ENCODE measurements at regions not wholly inside any gene's neighbourhood (a gene's known extent, or its start where the extent isn't known, plus 50 kb on each side); places are given as distances from the start of the nearest gene placed in this dataset.

DNA sequence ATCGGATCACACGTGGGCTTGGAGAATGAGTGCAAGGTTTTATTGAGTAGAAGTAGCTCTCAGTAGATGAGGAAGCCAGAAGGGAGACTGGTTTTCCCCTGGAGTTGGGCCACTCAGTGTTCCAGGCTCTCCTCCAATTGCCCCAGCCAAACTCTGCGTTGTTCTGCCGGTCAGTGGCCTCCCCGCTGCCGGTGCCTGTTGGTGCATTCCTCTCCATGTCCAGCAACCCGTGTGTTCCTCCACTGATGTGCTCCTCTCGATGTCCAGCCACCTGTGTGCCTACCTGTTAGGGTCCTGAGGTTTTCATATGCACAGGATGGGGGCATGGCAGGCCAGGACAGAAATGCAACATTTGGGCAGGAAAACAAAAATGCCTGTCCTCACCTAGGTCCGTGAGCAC lies 888.0 kb upstream of the PTPRD start:
- Mint-ChIP-seq H3K27me3 (no peaks in the 10 kb centered on the region), H3K4me3 (no peak overlapping the region), H3K9me3 (ENCODE audit: insufficient read depth) (no peaks in the 10 kb centered on the region), H3K4me1 (no peaks in the 10 kb centered on the region), H3K27ac (no peak overlapping the region)
- Histone ChIP-seq H3K27me3 (replicated peaks in 1 of 4; ENCODE audit: control extremely low read depth in 1 of 4, control insufficient read depth in 3 of 4, insufficient read depth in 4 of 4, low read length in 3 of 4) (no peaks in the 10 kb centered on the region), H3K9me3 (ENCODE audit: control extremely low read depth in 1 of 3, control insufficient read depth in 2 of 3, insufficient read depth in 1 of 3, low read length in 2 of 3) (peaks cover 0 to 6% (median 0%) of the 10 kb centered on the region in 3 donors), H3K27ac (ENCODE audit: low read length in 2 of 2) (no peak overlapping the region), H4K20me1 (ENCODE audit: control insufficient read depth, insufficient read depth, low read length, poor library complexity, severe bottlenecking) (no peaks in the 10 kb centered on the region), H3K4me3 (ENCODE audit: control extremely low read depth in 1 of 5, extremely low read depth in 1 of 5, insufficient read depth in 1 of 5, low read depth in 2 of 5, low read length in 4 of 5) (no peak overlapping the region), H3K4me1 (ENCODE audit: control insufficient read depth in 2 of 2, insufficient read depth in 2 of 2, low read length in 2 of 2) (no peaks in the 10 kb centered on the region), H3K79me2 (ENCODE audit: control insufficient read depth, insufficient read depth, low read length) (no peaks in the 10 kb centered on the region), H3K9ac (ENCODE audit: low read length) (no peak overlapping the region), H2AFZ (ENCODE audit: insufficient read depth, low read depth, low read length, poor library complexity, severe bottlenecking) (no peak overlapping the region), H3K36me3 (replicated peaks in 1 of 2; ENCODE audit: control extremely low read depth in 1 of 2, control insufficient read depth in 1 of 2, extremely low read depth in 1 of 2, insufficient read depth in 2 of 2, low read length in 1 of 2) (no peaks in the 10 kb centered on the region), H3K4me2 (replicated peaks; ENCODE audit: low read depth, low read length, poor library complexity, severe bottlenecking) (no peak overlapping the region)
- 90% methylated on average over 9 of the region's 9 CpGs for WGBS (ENCODE audit: insufficient coverage)
- no peak for ATAC-seq (ENCODE audit: low read depth)
- TF ChIP-seq, protein P1, sequence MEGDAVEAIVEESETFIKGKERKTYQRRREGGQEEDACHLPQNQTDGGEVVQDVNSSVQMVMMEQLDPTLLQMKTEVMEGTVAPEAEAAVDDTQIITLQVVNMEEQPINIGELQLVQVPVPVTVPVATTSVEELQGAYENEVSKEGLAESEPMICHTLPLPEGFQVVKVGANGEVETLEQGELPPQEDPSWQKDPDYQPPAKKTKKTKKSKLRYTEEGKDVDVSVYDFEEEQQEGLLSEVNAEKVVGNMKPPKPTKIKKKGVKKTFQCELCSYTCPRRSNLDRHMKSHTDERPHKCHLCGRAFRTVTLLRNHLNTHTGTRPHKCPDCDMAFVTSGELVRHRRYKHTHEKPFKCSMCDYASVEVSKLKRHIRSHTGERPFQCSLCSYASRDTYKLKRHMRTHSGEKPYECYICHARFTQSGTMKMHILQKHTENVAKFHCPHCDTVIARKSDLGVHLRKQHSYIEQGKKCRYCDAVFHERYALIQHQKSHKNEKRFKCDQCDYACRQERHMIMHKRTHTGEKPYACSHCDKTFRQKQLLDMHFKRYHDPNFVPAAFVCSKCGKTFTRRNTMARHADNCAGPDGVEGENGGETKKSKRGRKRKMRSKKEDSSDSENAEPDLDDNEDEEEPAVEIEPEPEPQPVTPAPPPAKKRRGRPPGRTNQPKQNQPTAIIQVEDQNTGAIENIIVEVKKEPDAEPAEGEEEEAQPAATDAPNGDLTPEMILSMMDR (IDR thresholded peaks at IDR 0.05) = no peak
- no peak for TF ChIP-seq EZH2 (IDR thresholded peaks at IDR 0.05; ENCODE audit: borderline replicate concordance, insufficient read depth, low read depth, low read length, poor library complexity, severe bottlenecking)
- DNase-seq = no peak
- ChIA-PET POLR2A (no interaction called here), CTCF (no interaction called here)
- intact Hi-C loops (cut with micrococcal nuclease) = no loop called here

DNA sequence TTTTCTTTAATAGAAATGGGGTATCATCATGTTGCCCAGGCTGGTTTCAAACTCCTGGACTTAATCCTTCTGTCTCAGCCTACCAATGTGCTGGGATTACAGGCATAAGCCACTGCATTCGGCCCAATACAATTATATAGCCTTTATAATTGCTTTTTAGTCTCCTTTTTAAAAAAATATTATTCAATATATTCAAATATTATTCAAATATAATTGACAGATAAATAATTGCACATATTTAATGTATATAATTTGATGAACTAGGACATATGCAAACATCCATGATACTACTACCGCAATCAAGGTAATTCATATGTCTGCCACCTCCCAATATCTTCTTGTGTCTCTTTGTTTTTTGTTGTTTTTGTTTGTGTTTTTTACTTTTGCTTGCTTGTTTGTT lies 894.2 kb upstream of the PTPRD start:
- ChIA-PET POLR2A (no interaction called here), CTCF (no interaction called here)
- H3K4me1 Mint-ChIP-seq = no peaks in the 10 kb centered on the region
- Histone ChIP-seq H4K20me1 (ENCODE audit: control insufficient read depth, insufficient read depth, low read length, poor library complexity, severe bottlenecking) (no peaks in the 10 kb centered on the region), H3K36me3 (replicated peaks in 1 of 2; ENCODE audit: control extremely low read depth in 1 of 2, control insufficient read depth in 1 of 2, extremely low read depth in 1 of 2, insufficient read depth in 2 of 2, low read length in 1 of 2) (no peaks in the 10 kb centered on the region), H3K4me1 (ENCODE audit: control insufficient read depth in 2 of 2, insufficient read depth in 2 of 2, low read length in 2 of 2) (no peaks in the 10 kb centered on the region), H2AFZ (ENCODE audit: insufficient read depth, low read depth, low read length, poor library complexity, severe bottlenecking) (no peak overlapping the region), H3K4me3 (ENCODE audit: control extremely low read depth in 1 of 5, extremely low read depth in 1 of 5, insufficient read depth in 1 of 5, low read depth in 2 of 5, low read length in 4 of 5) (no peak overlapping the region), H3K9me3 (ENCODE audit: control extremely low read depth in 1 of 3, control insufficient read depth in 2 of 3, insufficient read depth in 1 of 3, low read length in 2 of 3) (peaks cover 0 to 7% (median 0%) of the 10 kb centered on the region in 3 donors), H3K4me2 (replicated peaks; ENCODE audit: low read depth, low read length, poor library complexity, severe bottlenecking) (no peak overlapping the region), H3K9ac (ENCODE audit: low read length) (no peak overlapping the region), H3K27me3 (replicated peaks in 1 of 4; ENCODE audit: control extremely low read depth in 1 of 4, control insufficient read depth in 3 of 4, insufficient read depth in 4 of 4, low read length in 3 of 4) (no peaks in the 10 kb centered on the region), H3K27ac (ENCODE audit: low read length in 2 of 2) (no peak overlapping the region), H3K79me2 (ENCODE audit: control insufficient read depth, insufficient read depth, low read length) (no peaks in the 10 kb centered on the region)
- TF ChIP-seq, protein P1 (IDR thresholded peaks at IDR 0.05) = no peak
- no peak for TF ChIP-seq EZH2 (IDR thresholded peaks at IDR 0.05; ENCODE audit: borderline replicate concordance, insufficient read depth, low read depth, low read length, poor library complexity, severe bottlenecking)
- no peaks in the 10 kb centered on the region for H3K27me3 Mint-ChIP-seq
- H3K27ac Mint-ChIP-seq = no peak overlapping the region
- WGBS (ENCODE audit: insufficient coverage) = no CpG with 5 or more reads among the region's 2 CpGs
- ATAC-seq (ENCODE audit: low read depth) (no peak), DNase-seq (no peak)
- H3K4me3 Mint-ChIP-seq = no peak overlapping the region
- H3K9me3 Mint-ChIP-seq (ENCODE audit: insufficient read depth) = peaks cover 3% of the 10 kb centered on the region
- intact Hi-C loops (cut with micrococcal nuclease) = no loop called here

Measured in B cell (primary cell).